Inferior parietal cortex (tissue), 1 donor: ENCODE measurements at regions not wholly inside any gene's neighbourhood (a gene's known extent, or its start where the extent isn't known, plus 50 kb on each side); places are given as distances from the start of the nearest gene placed in this dataset.

ENCODE experiments used
- DNase-seq: peaks from one replicate; pipeline ENCODE4 v3.0.0-alpha.2; 2016; ENCODE audit errors: extremely low spot score

GRCh38 chr10:46227936-46228562 is 58.7 kb upstream of the ANTXRL start:
- DNase-seq, result no peak

- peak; percentile 88 for DNase-seq
These were observed 58.2 kb upstream of the ANTXRL start for GRCh38 chr10:46228563-46229071.

GRCh38 chr10:46229144-46229563 is 57.6 kb upstream of the ANTXRL start:
- no peak for DNase-seq

GRCh38 chr10:46230615-46231014 is 56.2 kb upstream of the ANTXRL start:
- no peak for DNase-seq

- no peak for DNase-seq
These were observed 55.7 kb upstream of the ANTXRL start for GRCh38 chr10:46231087-46231486.

GRCh38 chr10:46232084-46232483 is 54.7 kb upstream of the ANTXRL start:
- DNase-seq, result no peak

GRCh38 chr10:46232666-46233065 is 54.1 kb upstream of the ANTXRL start:
- no peak for DNase-seq

- no peak for DNase-seq
These were observed 53.6 kb upstream of the ANTXRL start for GRCh38 chr10:46233181-46233580.

GRCh38 chr10:46234026-46234425 is 52.8 kb upstream of the ANTXRL start:
- no peak for DNase-seq

- DNase-seq, result no peak
These were observed 52.3 kb upstream of the ANTXRL start for GRCh38 chr10:46234431-46235060.

- DNase-seq, result no peak
These were observed 50.9 kb upstream of the ANTXRL start for GRCh38 chr10:46235705-46236545.

- no peak for DNase-seq
These were observed 50.3 kb upstream of the ANTXRL start for GRCh38 chr10:46236546-46236887.

- DNase-seq, result no peak
These were observed 49.7 kb upstream of the ANTXRL start for GRCh38 chr10:46236941-46237681.
